ENCODE measurements at regions not wholly inside any gene's neighbourhood (a gene's known extent, or its start where the extent isn't known, plus 50 kb on each side); places are given as distances from the start of the nearest gene placed in this dataset.

DNA sequence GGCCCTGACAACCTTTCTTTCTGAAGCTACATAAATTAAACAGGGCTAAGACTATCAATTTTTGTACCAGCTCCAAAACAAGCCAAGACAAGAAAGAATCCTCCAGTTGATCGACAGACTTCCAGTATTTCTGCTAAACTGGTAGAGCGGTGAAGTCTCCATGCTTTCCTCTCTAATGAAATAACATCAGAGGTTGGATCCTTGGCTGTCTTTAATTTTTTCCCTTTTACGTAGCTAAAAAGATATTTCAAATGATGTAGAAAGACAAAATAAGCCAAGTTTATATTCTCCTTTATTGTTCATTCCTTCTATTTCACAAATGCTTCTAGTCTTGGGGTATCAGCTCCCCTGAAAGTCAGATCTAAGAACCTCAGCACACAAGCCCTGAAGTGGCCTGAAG, 434.9 kb downstream of the NFIB start:
- TF ChIP-seq, protein P1, sequence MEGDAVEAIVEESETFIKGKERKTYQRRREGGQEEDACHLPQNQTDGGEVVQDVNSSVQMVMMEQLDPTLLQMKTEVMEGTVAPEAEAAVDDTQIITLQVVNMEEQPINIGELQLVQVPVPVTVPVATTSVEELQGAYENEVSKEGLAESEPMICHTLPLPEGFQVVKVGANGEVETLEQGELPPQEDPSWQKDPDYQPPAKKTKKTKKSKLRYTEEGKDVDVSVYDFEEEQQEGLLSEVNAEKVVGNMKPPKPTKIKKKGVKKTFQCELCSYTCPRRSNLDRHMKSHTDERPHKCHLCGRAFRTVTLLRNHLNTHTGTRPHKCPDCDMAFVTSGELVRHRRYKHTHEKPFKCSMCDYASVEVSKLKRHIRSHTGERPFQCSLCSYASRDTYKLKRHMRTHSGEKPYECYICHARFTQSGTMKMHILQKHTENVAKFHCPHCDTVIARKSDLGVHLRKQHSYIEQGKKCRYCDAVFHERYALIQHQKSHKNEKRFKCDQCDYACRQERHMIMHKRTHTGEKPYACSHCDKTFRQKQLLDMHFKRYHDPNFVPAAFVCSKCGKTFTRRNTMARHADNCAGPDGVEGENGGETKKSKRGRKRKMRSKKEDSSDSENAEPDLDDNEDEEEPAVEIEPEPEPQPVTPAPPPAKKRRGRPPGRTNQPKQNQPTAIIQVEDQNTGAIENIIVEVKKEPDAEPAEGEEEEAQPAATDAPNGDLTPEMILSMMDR (IDR thresholded peaks at IDR 0.05; ENCODE audit: partially characterized antibody, unreplicated experiment): no peak
- Mint-ChIP-seq H3K9me3 (ENCODE audit: unreplicated experiment) (no peaks in the 10 kb centered on the region), H3K4me1 (ENCODE audit: low read depth, unreplicated experiment) (no peaks in the 10 kb centered on the region), H3K4me3 (ENCODE audit: unreplicated experiment) (no peak overlapping the region), H3K27me3 (ENCODE audit: unreplicated experiment) (peaks cover 4% of the 10 kb centered on the region), H3K27ac (ENCODE audit: unreplicated experiment) (no peak overlapping the region), H3K36me3 (ENCODE audit: unreplicated experiment) (peaks cover 5% of the 10 kb centered on the region)
- DNase-seq: no peak

DNA sequence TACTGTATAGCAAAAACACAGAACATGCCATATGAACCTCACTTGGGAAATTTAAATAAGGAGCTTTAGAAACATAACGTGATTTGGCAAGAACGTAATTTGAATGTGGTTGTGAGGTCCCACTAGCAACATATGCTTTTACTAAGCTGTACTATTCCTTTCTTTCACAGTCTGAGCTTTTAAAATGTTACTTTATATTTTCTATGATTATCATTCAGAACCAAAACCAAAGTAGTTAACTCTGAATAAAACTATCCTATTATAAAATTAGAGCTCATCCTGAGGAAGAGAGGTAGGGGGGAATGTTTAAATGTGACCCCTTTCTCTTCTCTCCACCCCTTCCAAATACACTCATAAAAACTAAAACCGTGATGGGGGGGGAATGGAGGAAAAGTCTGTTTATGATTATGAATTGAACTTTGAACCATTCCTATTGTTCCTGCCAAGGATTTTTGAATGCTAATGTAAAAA, 435.7 kb downstream of the NFIB start:
- Mint-ChIP-seq H3K36me3 (ENCODE audit: unreplicated experiment) (peaks cover 8% of the 10 kb centered on the region), H3K27ac (ENCODE audit: unreplicated experiment) (no peak overlapping the region), H3K9me3 (ENCODE audit: unreplicated experiment) (no peaks in the 10 kb centered on the region), H3K27me3 (ENCODE audit: unreplicated experiment) (peaks cover 4% of the 10 kb centered on the region), H3K4me1 (ENCODE audit: low read depth, unreplicated experiment) (no peaks in the 10 kb centered on the region), H3K4me3 (ENCODE audit: unreplicated experiment) (no peak overlapping the region)
- no peak for DNase-seq
- TF ChIP-seq, protein P1 (IDR thresholded peaks at IDR 0.05; ENCODE audit: partially characterized antibody, unreplicated experiment): no peak

DNA sequence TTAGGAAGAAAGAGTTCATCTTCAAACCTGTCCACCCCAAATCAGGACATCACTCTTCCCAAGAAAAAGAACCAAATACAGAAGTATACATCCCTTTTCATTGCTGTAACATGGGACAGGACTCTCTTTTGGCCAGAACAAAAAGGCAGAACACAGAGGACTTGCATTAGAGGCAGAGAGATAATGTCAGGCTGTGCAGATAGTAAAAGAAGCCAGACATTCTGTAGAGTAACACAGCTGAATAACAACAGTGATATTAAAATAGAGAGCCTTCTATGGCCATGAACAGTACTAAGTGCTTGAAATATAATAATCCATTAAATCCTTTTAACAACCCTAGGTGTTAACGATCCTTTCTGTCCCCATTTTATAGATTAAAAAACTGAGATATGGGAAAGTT, 437.2 kb downstream of the NFIB start:
- Mint-ChIP-seq H3K27ac (ENCODE audit: unreplicated experiment) (no peak overlapping the region), H3K4me3 (ENCODE audit: unreplicated experiment) (no peak overlapping the region), H3K27me3 (ENCODE audit: unreplicated experiment) (peaks cover 4% of the 10 kb centered on the region), H3K4me1 (ENCODE audit: low read depth, unreplicated experiment) (no peaks in the 10 kb centered on the region), H3K9me3 (ENCODE audit: unreplicated experiment) (no peaks in the 10 kb centered on the region), H3K36me3 (ENCODE audit: unreplicated experiment) (peaks cover 8% of the 10 kb centered on the region)
- no peak for DNase-seq
- TF ChIP-seq, protein P1 (IDR thresholded peaks at IDR 0.05; ENCODE audit: partially characterized antibody, unreplicated experiment): no peak

DNA sequence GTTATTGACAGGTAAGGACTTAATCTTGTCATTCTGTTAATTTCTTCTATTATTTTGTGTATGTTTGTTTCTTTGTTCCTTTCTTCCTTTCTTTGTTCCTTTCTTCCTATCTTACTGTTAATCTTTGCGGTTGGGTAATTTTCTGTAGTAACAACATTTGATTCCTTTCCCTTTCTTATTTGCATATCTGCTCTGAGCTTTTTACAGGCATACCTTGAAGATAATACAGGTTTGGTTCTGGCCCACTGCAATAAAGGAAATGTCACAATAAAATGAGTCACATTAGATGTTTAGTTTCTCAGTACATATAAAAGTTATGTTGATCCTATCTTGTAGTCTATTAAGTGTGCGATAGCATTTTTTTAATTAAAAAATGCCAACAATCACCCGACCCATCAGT, 440.7 kb downstream of the NFIB start:
- TF ChIP-seq, protein P1 (IDR thresholded peaks at IDR 0.05; ENCODE audit: partially characterized antibody, unreplicated experiment): no peak
- H3K27me3 Mint-ChIP-seq (ENCODE audit: unreplicated experiment): peaks cover 4% of the 10 kb centered on the region
- no peaks in the 10 kb centered on the region for H3K4me1 Mint-ChIP-seq (ENCODE audit: low read depth, unreplicated experiment)
- no peak for DNase-seq
- H3K36me3 Mint-ChIP-seq (ENCODE audit: unreplicated experiment): peaks cover 8% of the 10 kb centered on the region
- no peaks in the 10 kb centered on the region for H3K9me3 Mint-ChIP-seq (ENCODE audit: unreplicated experiment)
- H3K27ac Mint-ChIP-seq (ENCODE audit: unreplicated experiment): no peak overlapping the region
- no peak overlapping the region for H3K4me3 Mint-ChIP-seq (ENCODE audit: unreplicated experiment)

DNA sequence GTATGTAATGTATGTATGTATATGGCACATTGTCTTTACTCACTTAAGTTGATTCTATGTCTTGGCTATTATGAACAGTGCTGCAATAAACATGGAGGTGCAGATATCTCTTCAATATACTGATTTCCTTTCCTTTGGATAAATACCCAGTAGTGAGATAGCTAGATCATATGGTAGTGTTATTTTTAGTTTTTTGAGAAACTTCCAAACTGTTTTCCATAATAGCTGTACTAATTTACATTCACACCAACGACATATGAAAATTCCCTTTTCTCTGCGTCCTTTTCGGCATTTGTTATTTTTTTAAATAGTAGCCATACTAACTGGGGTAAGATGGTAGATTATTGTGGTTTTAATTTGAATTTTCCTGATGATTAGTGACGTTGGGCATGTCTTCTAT, 445.6 kb downstream of the NFIB start:
- TF ChIP-seq, protein P1 (IDR thresholded peaks at IDR 0.05; ENCODE audit: partially characterized antibody, unreplicated experiment): no peak
- Mint-ChIP-seq H3K36me3 (ENCODE audit: unreplicated experiment) (no peaks in the 10 kb centered on the region), H3K27ac (ENCODE audit: unreplicated experiment) (no peak overlapping the region), H3K27me3 (ENCODE audit: unreplicated experiment) (no peaks in the 10 kb centered on the region), H3K4me1 (ENCODE audit: low read depth, unreplicated experiment) (no peaks in the 10 kb centered on the region), H3K9me3 (ENCODE audit: unreplicated experiment) (no peaks in the 10 kb centered on the region), H3K4me3 (ENCODE audit: unreplicated experiment) (no peak overlapping the region)
- DNase-seq: no peak
